Stimulated activated CD8-positive, alpha-beta memory T cell treated with anti-CD3 and anti-CD28 coated beads, Interleukin-2, amount 100 ng/mL, for 48 hours (primary cell): ENCODE measurements at regions not wholly inside any gene's neighbourhood (a gene's known extent, or its start where the extent isn't known, plus 50 kb on each side); places are given as distances from the start of the nearest gene placed in this dataset.
"Not testable (repeated sequence)": the region's sequence is repeated elsewhere in the genome, so short reads cannot be mapped to it uniquely, and the experiment has no call there.

Experiments used
- DNase-seq, 2 donors: peaks; one replicate each; pipeline ENCODE4 v3.0.0-alpha.2; 2020; ENCODE audit warnings: low read depth in 2 of 2

GRCh38 chr1:146883190-146883589 lies 54.9 kb upstream of the NBPF12 start:
- DNase-seq, result not testable (repeated sequence)

DNA sequence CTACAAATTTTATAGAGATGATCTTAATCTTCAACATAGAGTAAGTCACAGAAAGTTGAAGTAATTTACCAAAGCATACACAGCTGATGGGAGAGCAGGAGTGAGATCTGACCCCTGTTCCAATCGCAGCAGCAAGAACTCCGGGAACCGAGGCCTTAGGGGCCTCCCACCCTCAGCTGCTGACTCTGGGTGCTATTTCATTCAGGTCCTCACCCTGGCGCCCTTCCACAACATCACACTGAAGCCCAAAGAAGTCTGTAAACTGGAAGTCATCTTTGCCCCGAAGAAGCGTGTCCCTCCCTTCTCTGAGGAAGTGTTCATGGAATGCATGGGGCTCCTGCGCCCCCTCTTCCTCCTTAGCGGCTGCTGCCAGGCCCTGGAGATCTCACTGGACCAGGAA lies 57.0 kb upstream of the NBPF12 start:
- not testable (repeated sequence) for DNase-seq

DNA sequence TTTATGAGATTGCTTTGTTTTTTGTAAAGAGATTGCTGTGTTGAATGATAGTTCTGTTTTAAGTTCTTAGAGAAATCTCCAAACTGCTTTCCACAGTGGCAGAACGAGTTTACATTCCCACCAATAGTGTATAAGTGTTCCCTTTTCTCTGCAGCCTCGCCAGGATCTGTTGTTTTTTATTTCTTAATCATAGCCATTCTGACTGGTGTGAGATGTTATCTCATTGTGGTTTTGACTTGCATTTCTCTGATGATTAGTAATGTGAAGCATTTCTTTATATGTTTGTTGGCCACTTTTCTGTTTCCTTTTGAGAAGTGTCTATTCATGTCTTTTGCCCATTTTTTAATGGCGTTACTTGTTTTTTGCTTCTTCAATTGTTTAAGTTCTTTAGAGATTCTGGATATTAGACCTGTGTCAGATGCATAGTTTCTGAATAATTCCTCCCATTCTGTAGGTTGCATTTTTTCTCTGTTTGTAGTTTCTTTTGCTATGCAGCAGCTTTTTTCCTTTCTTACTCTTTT lies 74.3 kb upstream of the NBPF12 start:
- not testable (repeated sequence) for DNase-seq

- DNase-seq, result not testable (repeated sequence)
These were observed 85.0 kb upstream of the NBPF12 start for GRCh38 chr1:146853147-146853546.

- not testable (repeated sequence) for DNase-seq
These were observed 87.7 kb upstream of the NBPF12 start for GRCh38 chr1:146850352-146850889.

DNA sequence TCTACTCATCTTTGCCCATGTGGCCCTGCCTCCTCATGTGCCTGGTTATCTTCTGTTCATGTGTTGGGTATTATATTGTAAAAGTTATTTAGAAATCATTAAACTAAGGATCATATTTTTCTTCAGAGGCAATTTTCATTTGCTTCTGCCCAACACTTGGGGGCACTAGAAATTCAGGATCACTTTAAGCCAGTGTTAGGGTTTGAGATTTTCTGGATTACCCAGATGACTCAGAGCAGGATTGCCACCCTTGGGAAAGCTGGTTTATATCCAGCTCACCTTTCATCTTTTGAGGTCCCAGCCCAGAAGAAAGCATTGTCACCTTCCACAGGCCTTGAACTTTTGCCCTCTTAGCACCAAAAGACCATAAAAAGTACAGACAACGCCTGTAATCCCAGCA lies 99.4 kb upstream of the NBPF12 start:
- DNase-seq, result not testable (repeated sequence)

- DNase-seq, result not testable (repeated sequence)
These were observed 111.2 kb upstream of the NBPF12 start for GRCh38 chr1:146826957-146827356.

- not testable (repeated sequence) for DNase-seq
These were observed 143.9 kb upstream of the NBPF12 start for GRCh38 chr1:146794236-146794635.

DNA sequence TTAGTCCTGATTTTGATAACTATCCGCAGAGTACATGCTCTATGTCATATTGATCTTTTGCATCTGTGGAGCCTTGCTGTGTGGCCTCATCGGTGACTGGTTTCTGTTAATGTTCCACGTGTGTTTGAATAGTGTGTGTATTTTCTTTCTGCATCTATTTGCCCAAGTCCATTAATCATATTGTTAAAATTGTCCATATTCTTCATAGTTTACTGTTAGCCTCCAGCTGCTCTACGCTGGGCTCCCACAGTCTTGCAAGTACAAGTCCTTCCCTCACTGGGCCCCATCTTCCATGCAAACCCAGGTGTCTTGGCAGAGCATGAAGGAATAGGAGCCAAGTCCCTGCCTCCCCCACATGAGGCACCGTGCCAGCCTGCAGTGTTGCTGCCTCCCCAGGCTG lies 145.4 kb upstream of the NBPF12 start:
- not testable (repeated sequence) for DNase-seq

DNA sequence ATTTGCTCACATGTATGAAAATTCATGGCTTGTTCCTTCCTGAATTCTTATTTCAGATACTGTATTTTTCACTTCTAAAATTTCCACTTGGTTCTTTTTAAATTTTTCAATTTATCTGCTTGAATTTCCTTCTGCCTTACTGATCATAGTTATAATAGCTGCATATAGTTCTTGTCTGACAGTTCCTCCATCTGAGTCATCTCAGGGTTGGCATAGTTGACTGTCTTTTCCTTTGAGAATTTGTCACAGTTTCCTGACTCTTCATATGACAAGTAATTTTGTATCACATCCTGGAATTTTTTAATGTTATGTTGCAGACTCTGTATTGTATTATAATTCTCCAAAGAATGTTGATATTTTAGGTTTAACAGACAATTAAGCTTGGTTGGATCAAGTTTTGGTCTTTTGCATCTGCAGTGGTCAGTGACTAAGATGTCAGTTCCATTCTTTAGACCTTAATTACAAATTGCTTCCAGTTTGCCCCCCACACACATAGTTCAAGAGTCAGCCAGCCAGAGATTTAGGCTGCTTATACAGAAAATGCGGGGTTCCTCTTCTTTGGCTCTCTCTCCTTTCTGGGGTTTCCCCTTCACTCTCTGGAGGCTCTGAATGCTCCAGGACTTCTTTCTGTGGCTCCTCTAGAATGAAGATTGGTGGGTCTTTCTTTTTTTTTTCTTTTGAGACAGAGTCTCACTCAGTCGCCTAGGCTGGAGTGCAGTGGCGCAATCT lies 153.7 kb upstream of the NBPF12 start:
- DNase-seq, result not testable (repeated sequence)

DNA sequence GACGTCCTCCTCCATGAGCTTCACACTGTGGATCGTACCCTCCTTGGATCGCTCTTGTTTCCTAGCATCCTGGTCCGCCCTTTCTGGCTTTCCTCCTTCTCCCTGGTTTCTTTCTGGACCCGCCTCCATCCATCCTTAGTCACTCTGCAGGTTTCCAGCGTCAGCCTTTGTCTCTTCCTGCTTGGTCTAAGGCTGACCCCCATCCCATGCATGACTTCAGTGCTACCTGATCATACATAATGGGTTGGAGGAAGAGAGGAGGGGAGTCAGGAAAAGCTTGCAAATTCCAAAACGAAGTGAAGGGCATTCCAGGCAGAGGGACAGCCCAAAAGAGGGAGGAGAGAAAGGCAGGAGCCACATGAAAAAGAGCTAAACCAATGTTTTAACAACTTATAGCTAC lies 156.9 kb upstream of the NBPF12 start:
- not testable (repeated sequence) for DNase-seq

DNA sequence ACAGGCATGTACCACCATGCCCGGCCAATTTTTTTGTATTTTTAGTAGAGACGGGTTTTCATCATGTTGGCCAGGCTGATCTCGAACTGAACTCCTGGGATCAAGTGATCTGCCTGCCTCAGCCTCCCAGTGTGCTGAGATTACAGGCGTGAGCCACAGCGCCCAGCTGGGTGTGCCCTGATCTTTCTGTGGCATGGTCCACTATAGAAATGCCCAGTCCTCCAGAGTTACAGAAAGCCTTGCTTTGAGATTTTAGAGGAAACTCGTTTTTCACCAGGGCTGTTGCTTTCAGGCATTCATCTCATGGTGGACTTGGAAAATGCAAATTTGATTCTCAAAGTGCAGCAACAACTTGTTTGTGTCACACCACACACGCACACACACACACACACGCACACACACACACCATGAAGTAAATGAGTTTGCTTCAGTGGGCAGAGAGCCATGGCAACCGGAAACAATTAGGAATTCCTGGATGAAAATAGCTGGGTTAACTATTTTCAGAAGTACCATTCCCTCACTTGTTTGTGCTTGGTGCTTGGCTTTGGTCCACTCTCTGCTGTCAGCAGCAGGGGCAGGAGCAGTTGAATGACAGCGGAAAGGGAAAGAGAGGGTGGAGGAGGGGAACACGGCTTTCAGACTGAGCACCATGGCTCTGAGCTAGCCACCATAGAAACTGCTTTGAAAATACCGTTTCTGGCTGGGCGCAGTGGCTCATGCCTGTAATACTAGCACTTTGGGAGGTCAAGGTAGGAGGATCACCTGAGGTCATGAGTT lies 160.1 kb upstream of the NBPF12 start:
- DNase-seq, result not testable (repeated sequence)

GRCh38 chr1:146774988-146775387 lies 163.1 kb upstream of the NBPF12 start:
- not testable (repeated sequence) for DNase-seq

- not testable (repeated sequence) for DNase-seq
These were observed 163.9 kb upstream of the NBPF12 start for GRCh38 chr1:146774271-146774670.

DNA sequence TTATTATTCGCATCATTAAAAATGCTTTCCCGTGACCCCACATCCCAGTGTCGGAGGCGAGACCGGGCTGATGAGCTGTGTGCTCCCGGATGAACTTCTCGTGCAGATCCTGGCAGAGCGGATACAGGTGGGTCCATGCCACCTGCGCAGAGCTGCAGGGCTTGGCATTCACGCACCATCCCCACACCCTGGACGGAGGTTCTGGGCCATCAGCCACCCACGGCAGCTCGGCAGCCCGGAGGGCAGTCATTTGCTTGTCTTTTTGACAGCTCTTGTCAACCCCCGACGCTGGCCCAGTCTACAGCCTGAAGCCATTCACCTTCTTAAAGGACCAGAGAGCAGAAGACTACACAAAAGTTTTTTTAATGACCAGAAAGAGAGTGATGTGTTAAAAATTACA lies 166.7 kb upstream of the NBPF12 start:
- DNase-seq, result not testable (repeated sequence)

GRCh38 chr1:146770998-146771397 lies 167.1 kb upstream of the NBPF12 start:
- DNase-seq, result not testable (repeated sequence)

GRCh38 chr1:146763234-146763633 lies 174.9 kb upstream of the NBPF12 start:
- not testable (repeated sequence) for DNase-seq

DNA sequence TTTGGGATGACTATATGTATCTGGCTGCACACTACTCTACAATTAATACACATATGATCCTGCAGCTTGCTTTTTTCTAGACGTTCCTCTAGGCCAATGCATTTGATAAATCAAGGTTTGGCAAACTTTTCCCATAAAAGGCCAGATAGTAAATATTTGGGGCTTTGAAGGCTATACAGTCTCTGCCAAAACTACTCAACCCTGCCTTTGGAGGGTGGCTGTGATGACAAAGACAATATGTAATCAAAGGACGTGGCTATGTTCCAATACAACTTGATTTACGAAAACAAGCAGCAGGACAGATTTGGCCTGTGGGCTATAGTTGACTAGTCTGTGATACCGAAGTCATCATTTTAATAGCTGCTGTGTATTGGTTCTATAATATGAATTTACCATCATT lies 181.3 kb upstream of the NBPF12 start:
- DNase-seq, result not testable (repeated sequence)

- not testable (repeated sequence) for DNase-seq
These were observed 189.4 kb upstream of the NBPF12 start for GRCh38 chr1:146748686-146749085.

DNA sequence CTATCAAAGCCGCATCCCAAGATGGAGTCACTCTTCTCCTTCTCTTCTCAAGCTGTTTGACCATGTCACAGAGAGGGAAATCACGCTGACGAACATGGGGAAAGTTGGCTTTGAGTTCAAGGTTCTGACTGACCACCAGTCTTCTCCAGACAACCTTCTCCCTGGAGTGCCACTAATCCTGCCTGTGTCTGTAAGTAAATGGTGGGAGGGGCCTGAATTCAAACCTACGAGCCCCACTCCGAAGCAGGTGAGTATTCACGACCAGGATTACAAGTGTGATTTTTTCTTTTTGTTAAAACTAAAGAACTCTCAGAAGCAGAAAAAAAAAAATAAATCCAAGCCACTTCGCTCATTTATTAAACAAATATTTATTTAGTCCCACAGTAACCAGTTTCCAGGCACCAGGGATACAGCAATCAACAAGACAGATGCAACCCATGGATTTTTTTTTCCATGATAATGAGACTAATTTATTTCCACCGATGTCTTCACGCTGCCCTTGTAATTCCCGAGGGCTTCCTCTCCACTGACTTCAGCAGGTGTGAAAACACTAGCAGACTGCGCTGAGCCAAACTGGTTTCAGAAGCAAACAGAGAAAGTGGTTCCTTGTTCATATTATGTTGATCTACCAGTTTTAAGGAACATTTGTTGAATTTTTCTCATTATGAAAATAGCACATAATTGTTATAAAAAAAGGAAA lies 206.0 kb upstream of the NBPF12 start:
- DNase-seq, result not testable (repeated sequence)

- DNase-seq, result not testable (repeated sequence)
These were observed 208.3 kb upstream of the NBPF12 start for GRCh38 chr1:146729642-146730344.
